ENCODE measurements at regions not wholly inside any gene's neighbourhood (a gene's known extent, or its start where the extent isn't known, plus 50 kb on each side); places are given as distances from the start of the nearest gene placed in this dataset.

DNA sequence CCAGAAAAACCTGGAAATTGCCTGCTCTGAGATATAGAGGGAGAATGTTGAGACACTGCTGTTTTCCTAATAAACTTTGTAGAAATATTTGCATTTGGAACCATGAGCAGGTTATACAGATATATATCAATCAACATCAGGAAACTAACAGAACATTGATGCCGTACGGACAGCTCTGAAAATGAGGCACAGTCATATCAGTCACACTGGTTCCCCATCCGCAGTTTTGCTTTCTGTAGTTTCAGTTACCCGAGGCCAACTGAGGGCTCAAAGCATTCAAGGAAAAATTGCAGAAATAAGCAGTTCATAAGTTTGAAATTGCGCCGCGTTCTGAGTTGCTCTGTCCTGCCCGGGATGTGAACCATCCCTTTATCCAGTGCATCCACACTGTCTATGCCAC is 137.9 kb downstream of the KLF6 start:
- TF ChIP-seq, protein P1, sequence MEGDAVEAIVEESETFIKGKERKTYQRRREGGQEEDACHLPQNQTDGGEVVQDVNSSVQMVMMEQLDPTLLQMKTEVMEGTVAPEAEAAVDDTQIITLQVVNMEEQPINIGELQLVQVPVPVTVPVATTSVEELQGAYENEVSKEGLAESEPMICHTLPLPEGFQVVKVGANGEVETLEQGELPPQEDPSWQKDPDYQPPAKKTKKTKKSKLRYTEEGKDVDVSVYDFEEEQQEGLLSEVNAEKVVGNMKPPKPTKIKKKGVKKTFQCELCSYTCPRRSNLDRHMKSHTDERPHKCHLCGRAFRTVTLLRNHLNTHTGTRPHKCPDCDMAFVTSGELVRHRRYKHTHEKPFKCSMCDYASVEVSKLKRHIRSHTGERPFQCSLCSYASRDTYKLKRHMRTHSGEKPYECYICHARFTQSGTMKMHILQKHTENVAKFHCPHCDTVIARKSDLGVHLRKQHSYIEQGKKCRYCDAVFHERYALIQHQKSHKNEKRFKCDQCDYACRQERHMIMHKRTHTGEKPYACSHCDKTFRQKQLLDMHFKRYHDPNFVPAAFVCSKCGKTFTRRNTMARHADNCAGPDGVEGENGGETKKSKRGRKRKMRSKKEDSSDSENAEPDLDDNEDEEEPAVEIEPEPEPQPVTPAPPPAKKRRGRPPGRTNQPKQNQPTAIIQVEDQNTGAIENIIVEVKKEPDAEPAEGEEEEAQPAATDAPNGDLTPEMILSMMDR (IDR thresholded peaks at IDR 0.05; ENCODE audit: insufficient read depth, low read length, poor library complexity, severe bottlenecking) = no peak
- H3K36me3 ChIP-seq (ENCODE audit: control insufficient read depth, insufficient read depth, low read length) = no peaks in the 10 kb centered on the region
- H3K27me3 ChIP-seq (ENCODE audit: control insufficient read depth, insufficient read depth, low read length) = no peaks in the 10 kb centered on the region
- no peak for DNase-seq (ENCODE audit: low read depth)
- H3K4me3 ChIP-seq (ENCODE audit: low read depth, low read length) = no peak overlapping the region

DNA sequence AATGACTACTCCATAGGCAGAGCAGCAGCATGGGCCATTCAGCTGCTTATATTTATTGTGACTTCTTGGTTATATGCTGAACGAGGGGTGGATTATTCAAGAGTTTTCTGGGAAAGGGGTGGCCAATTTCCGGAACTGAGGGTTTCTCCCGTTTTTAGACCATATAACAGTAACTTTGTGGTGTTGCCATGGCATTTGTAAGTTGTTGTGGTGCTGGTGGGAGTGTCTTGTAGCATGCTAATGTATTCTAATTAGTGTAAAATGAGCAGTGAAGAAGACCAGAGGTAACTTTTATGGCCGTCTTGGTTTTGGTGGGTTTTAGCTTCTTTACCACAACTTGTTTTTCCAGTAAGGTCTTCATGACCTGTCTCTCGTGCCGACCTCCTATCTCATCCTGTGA is 139.6 kb downstream of the KLF6 start:
- no peaks in the 10 kb centered on the region for H3K36me3 ChIP-seq (ENCODE audit: control insufficient read depth, insufficient read depth, low read length)
- H3K4me3 ChIP-seq (ENCODE audit: low read depth, low read length) = no peak overlapping the region
- TF ChIP-seq, protein P1 (IDR thresholded peaks at IDR 0.05; ENCODE audit: insufficient read depth, low read length, poor library complexity, severe bottlenecking) = no peak
- no peaks in the 10 kb centered on the region for H3K27me3 ChIP-seq (ENCODE audit: control insufficient read depth, insufficient read depth, low read length)
- no peak for DNase-seq (ENCODE audit: low read depth)

DNA sequence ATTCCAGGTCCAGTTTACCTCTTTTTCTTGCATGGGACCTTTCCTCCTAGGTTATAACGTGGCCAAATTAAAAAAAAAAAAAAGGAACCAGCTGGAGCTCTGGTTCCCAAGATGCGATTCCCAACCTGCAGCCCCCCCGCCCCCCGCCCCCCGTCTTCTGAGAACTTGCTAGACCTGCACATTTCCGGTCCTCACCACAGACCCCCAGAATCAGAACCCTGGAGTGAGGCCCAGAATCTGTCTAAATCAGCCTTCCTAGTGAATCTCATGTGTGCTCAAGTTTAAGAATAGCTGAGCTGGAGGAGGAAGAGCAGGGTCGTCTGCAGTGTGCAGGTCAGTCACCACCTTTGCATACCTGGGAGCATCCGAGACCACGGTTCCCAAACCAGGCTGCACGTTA is 144.2 kb downstream of the KLF6 start:
- TF ChIP-seq, protein P1 (IDR thresholded peaks at IDR 0.05; ENCODE audit: insufficient read depth, low read length, poor library complexity, severe bottlenecking) = no peak
- no peaks in the 10 kb centered on the region for H3K36me3 ChIP-seq (ENCODE audit: control insufficient read depth, insufficient read depth, low read length)
- H3K4me3 ChIP-seq (ENCODE audit: low read depth, low read length) = no peak overlapping the region

DNA sequence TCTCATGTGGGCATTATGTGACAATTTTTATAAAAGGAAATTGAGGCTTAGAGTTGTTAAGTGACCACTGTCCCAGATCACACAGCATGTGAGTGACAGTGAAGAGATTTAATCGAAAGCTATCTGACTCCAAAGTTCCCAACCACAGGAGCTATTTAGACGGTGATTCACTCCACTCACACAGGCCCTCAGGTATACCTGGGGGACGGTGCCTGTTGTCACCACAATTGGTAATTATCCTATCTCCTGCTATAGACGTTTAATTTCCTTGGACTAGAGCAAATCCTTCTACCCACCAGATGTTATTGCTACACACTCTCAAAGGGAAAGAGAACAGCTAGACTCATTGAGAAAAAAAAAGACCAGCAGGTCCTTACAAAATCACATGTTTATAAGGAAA is 145.5 kb downstream of the KLF6 start:
- TF ChIP-seq, protein P1 (IDR thresholded peaks at IDR 0.05; ENCODE audit: insufficient read depth, low read length, poor library complexity, severe bottlenecking) = no peak
- H3K36me3 ChIP-seq (ENCODE audit: control insufficient read depth, insufficient read depth, low read length) = no peaks in the 10 kb centered on the region
- DNase-seq (ENCODE audit: low read depth) = no peak
- no peak overlapping the region for H3K4me3 ChIP-seq (ENCODE audit: low read depth, low read length)
- H3K27me3 ChIP-seq (ENCODE audit: control insufficient read depth, insufficient read depth, low read length) = no peaks in the 10 kb centered on the region

More for the DNA sequence above, 144.2 kb downstream of the KLF6 start:
- no peaks in the 10 kb centered on the region for H3K27me3 ChIP-seq (ENCODE audit: control insufficient read depth, insufficient read depth, low read length)
- DNase-seq (ENCODE audit: low read depth) = no peak

DNA sequence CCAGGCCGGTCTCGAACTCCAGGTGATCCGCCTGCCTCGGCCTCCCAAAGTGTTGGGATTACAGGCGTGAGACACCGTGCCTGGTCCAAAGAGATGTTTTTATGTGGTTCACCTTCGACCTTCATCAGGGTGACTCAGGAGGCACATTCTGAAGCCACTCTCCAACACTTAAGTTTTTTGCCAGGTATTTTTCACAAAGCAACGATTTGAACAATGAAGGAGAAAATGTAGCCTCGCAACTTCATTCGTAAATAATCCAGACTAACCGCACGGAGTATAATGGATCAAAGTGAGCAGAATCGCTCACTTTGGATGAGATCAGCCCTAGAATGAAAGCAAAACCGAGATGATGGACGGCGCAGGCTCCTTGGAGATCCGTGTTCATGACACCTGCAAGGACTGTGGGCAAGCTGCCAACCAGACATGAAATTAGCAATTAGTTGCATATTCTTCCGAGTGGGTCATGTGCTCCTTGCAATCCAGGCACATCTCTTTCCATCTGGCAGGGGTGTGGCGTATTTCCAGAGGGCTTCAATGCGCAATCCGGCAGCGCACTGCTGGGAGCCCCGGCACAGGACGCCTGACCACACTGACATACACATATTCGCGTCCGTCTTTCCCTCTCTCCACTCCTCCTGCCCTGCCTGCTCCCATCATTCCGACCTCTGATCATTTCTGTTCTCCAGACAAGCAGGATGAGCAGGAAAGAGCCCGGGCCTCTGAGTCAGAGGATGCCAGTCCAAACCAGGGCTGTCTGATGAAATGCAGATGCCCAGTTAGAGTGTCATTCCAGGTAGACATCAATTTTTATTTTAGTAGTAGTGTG is 148.4 kb downstream of the KLF6 start:
- Histone ChIP-seq H3K27me3 (ENCODE audit: control insufficient read depth, insufficient read depth, low read length) (no peaks in the 10 kb centered on the region), H3K4me3 (ENCODE audit: low read depth, low read length) (no peak overlapping the region), H3K36me3 (ENCODE audit: control insufficient read depth, insufficient read depth, low read length) (no peaks in the 10 kb centered on the region)
- DNase-seq (ENCODE audit: low read depth) = no peak
- TF ChIP-seq, protein P1 (IDR thresholded peaks at IDR 0.05; ENCODE audit: insufficient read depth, low read length, poor library complexity, severe bottlenecking) = no peak

DNA sequence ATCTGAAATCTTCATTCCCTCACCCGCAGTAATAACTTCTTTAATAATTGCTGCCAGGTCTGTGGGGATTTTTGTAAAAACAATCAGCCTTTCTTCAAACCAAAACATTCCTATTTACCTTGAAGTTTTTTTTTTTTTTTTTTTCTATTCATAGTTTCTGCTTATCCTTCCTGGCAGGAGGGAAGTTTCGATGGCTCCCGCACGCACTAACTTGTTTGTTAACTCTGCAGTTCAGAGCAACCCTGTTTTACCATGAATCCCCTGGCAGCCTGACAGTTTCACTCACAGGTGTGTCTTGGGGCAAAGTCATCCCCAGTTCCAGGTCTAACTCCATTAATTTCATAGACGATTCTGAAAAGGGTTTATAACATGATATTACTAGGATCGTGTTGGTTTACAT is 149.3 kb downstream of the KLF6 start:
- no peaks in the 10 kb centered on the region for H3K27me3 ChIP-seq (ENCODE audit: control insufficient read depth, insufficient read depth, low read length)
- H3K4me3 ChIP-seq (ENCODE audit: low read depth, low read length) = no peak overlapping the region
- TF ChIP-seq, protein P1 (IDR thresholded peaks at IDR 0.05; ENCODE audit: insufficient read depth, low read length, poor library complexity, severe bottlenecking) = no peak
- no peaks in the 10 kb centered on the region for H3K36me3 ChIP-seq (ENCODE audit: control insufficient read depth, insufficient read depth, low read length)
- DNase-seq (ENCODE audit: low read depth) = no peak

All from kidney epithelial cell (primary cell).